H9 (cell line): ENCODE measurements at regions not wholly inside any gene's neighbourhood (a gene's known extent, or its start where the extent isn't known, plus 50 kb on each side); places are given as distances from the start of the nearest gene placed in this dataset.

ENCODE experiments used
- DNase-seq: peaks from one replicate; pipeline ENCODE4 v3.0.0-alpha.2; 2017
- H2AFZ ChIP-seq: one replicate; pipeline ENCODE4 v1.6.1; 2013; ENCODE audit warnings: mild to moderate bottlenecking, low read length, control low read depth, moderate library complexity
- H2AK5ac ChIP-seq: 2 replicates; pipeline ENCODE4 v1.6.1; 2013; ENCODE audit warnings: low read length, control low read depth, mixed read lengths; ENCODE audit not compliant: insufficient read length
- H2BK120ac ChIP-seq: one replicate; pipeline ENCODE4 v1.6.1; 2013; ENCODE audit warnings: low read depth, mild to moderate bottlenecking, low read length, control low read depth, inconsistent platforms; ENCODE audit not compliant: poor library complexity, severe bottlenecking
- H2BK12ac ChIP-seq: 2 replicates; pipeline ENCODE4 v1.6.1; 2013; ENCODE audit warnings: low read length, control low read depth, mixed read lengths, low read depth; ENCODE audit not compliant: insufficient read length
- H2BK15ac ChIP-seq: 2 replicates; pipeline ENCODE4 v1.6.1; 2013; ENCODE audit warnings: low read depth, low read length, control low read depth
- H2BK20ac ChIP-seq: one replicate; pipeline ENCODE4 v1.6.1; 2013; ENCODE audit warnings: low read depth, mild to moderate bottlenecking, low read length, control low read depth, inconsistent platforms; ENCODE audit not compliant: poor library complexity, severe bottlenecking
- H2BK5ac ChIP-seq: 2 replicates; pipeline ENCODE4 v1.6.1; 2013; ENCODE audit warnings: low read length, control low read depth, mixed read lengths; ENCODE audit not compliant: insufficient read length
- H3K14ac ChIP-seq: 2 replicates; pipeline ENCODE4 v1.6.1; 2013; ENCODE audit warnings: low read length, control low read depth; ENCODE audit not compliant: insufficient read depth
- H3K18ac ChIP-seq: 2 replicates; pipeline ENCODE4 v1.6.1; 2013; ENCODE audit warnings: low read depth, mild to moderate bottlenecking, mixed read lengths, low read length, control low read depth; ENCODE audit not compliant: insufficient read length
- H3K23ac ChIP-seq: 2 replicates; pipeline ENCODE4 v1.6.1; 2013; ENCODE audit warnings: low read length, control low read depth, mixed read lengths, low read depth; ENCODE audit not compliant: insufficient read length
- H3K23me2 ChIP-seq: 2 replicates; pipeline ENCODE4 v1.6.1; 2013; ENCODE audit warnings: low read depth, mild to moderate bottlenecking, mixed read lengths, low read length, control low read depth; ENCODE audit not compliant: insufficient read length, poor library complexity, severe bottlenecking
- H3K27ac ChIP-seq: 2 replicates; pipeline ENCODE4 v1.5.1; 2013; ENCODE audit warnings: low read length, control low read depth, mixed read lengths, low read depth; ENCODE audit not compliant: insufficient read length
- H3K27me3 ChIP-seq: 2 replicates; pipeline ENCODE4 v1.6.1; 2013; ENCODE audit warnings: low read length, control low read depth, inconsistent platforms; ENCODE audit not compliant: insufficient read depth
- H3K4ac ChIP-seq: 2 replicates; pipeline ENCODE4 v1.6.1; 2013; ENCODE audit warnings: low read depth, mild to moderate bottlenecking, control low read depth, inconsistent platforms, low read length, moderate library complexity
- H3K4me1 ChIP-seq: 2 replicates; pipeline ENCODE4 v1.6.1; 2013; ENCODE audit warnings: low read length, control low read depth, inconsistent platforms; ENCODE audit not compliant: insufficient read depth
- H3K4me2 ChIP-seq: 2 replicates; pipeline ENCODE4 v1.6.1; 2013; ENCODE audit warnings: low read length, control low read depth, mixed read lengths; ENCODE audit not compliant: insufficient read length, insufficient read depth
- H3K56ac ChIP-seq: 2 replicates; pipeline ENCODE4 v1.6.1; 2013; ENCODE audit warnings: low read depth, mild to moderate bottlenecking, mixed read lengths, low read length, control low read depth; ENCODE audit not compliant: insufficient read length
- H3K79me1 ChIP-seq: 2 replicates; pipeline ENCODE4 v1.6.1; 2013; ENCODE audit warnings: low read depth, mild to moderate bottlenecking, moderate library complexity, low read length, control low read depth, inconsistent platforms; ENCODE audit not compliant: insufficient read depth, poor library complexity, severe bottlenecking
- H3K79me2 ChIP-seq: 2 replicates; pipeline ENCODE4 v1.6.1; 2013; ENCODE audit warnings: low read length, control low read depth, inconsistent platforms; ENCODE audit not compliant: insufficient read depth
- H3K9ac ChIP-seq: 2 replicates; pipeline ENCODE4 v1.6.1; 2013; ENCODE audit warnings: low read length, control low read depth, mixed read lengths; ENCODE audit not compliant: insufficient read length; ENCODE audit errors: extremely low read depth
- H3K9me3 ChIP-seq: one replicate; pipeline ENCODE4 v1.6.1; 2013; ENCODE audit warnings: low read depth, low read length, inconsistent platforms; ENCODE audit not compliant: control insufficient read depth
- H3T11ph ChIP-seq: one replicate; pipeline ENCODE4 v1.6.1; 2013; ENCODE audit warnings: mild to moderate bottlenecking, low read length, control low read depth, inconsistent platforms
- H4K20me1 ChIP-seq: one replicate; pipeline ENCODE4 v1.6.1; 2013; ENCODE audit not compliant: control insufficient read depth, insufficient read length, insufficient read depth
- H4K5ac ChIP-seq: 2 replicates; pipeline ENCODE4 v1.6.1; 2013; ENCODE audit warnings: low read depth, mild to moderate bottlenecking, mixed read lengths, low read length, control low read depth; ENCODE audit not compliant: insufficient read length
- H4K8ac ChIP-seq: replicated peaks from 2 replicates; pipeline ENCODE4 v1.6.1; 2013; ENCODE audit warnings: low read length, control low read depth, mixed read lengths, low read depth; ENCODE audit not compliant: insufficient read length
- H4K91ac ChIP-seq: 2 replicates; pipeline ENCODE4 v1.6.1; 2013; ENCODE audit warnings: low read depth, mild to moderate bottlenecking, moderate library complexity, mixed read lengths, low read length, control low read depth; ENCODE audit not compliant: insufficient read length
- H3K27ac Mint-ChIP-seq, 3 experiments: 2 replicates in 2 of 3; 3 replicates in 1 of 3; pipeline ENCODE4 v1.8.0; 2020 to 2021; ENCODE audit warnings: mixed read lengths in 3 of 3, mild to moderate bottlenecking in 1 of 3, moderate library complexity in 1 of 3
- H3K27me3 Mint-ChIP-seq: 2 replicates; pipeline ENCODE4 v1.8.0; 2021; ENCODE audit warnings: low read depth, mild to moderate bottlenecking, moderate library complexity, mixed read lengths
- H3K36me3 Mint-ChIP-seq, 3 experiments: 2 replicates in 2 of 3; 3 replicates in 1 of 3; pipeline ENCODE4 v1.8.0; 2020 to 2021; ENCODE audit warnings: low read depth in 3 of 3, mixed read lengths in 3 of 3; ENCODE audit not compliant: insufficient read depth in 1 of 3
- H3K4me1 Mint-ChIP-seq, 2 experiments: 2 replicates each; pipeline ENCODE4 v1.8.0; 2020; ENCODE audit warnings: mixed read lengths in 2 of 2
- H3K4me3 Mint-ChIP-seq, 2 experiments: 2 replicates in 1 of 2; 3 replicates in 1 of 2; pipeline ENCODE4 v1.8.0; 2020 to 2021; ENCODE audit warnings: mild to moderate bottlenecking in 2 of 2, mixed read lengths in 2 of 2, moderate library complexity in 1 of 2
- H3K9me3 Mint-ChIP-seq, 2 experiments: 2 replicates in 1 of 2; 3 replicates in 1 of 2; pipeline ENCODE4 v1.8.0; 2020; ENCODE audit warnings: mild to moderate bottlenecking in 2 of 2, mixed read lengths in 2 of 2, moderate library complexity in 1 of 2
- WGBS: extraction: QIAGEN DNeasy Blood & Tissue Kit; methylation state at CpG from one replicate; pipeline ENCODE4 v1.1.7; 2013; ENCODE audit warnings: missing lambda C conversion rate, low lambda C conversion rate, mixed read lengths; ENCODE audit not compliant: insufficient read length; ENCODE audit errors: extremely low coverage; 5-methylcytosine and 5-hydroxymethylcytosine counted together
- TF ChIP-seq, protein P1 (sequence below): fragments of 200-600 bp; sonication (generic); conservative IDR thresholded peaks from 3 replicates; pipeline ENCODE4 v1.8.0; 2021; ENCODE audit warnings: antibody characterized with exemption, mild to moderate bottlenecking

DNA sequence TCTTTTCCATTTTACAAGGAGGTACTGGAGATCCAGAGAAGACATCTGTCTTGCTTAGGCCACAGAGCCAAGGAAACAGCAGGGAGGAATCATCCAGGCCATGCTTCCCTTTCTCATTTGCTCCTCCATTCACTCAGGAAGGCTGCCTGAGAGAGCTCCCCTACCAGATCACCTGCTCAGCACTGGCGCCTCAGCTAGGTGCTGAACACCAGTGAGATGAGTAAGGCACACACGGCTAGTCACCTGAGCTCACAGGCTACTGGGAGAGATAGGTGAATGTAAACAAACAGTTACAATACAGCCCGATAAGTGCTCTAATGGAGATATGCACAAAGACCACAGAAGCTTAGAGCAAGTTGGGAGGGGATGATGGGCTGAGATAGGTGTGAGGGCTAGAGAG, 149.8 kb upstream of the ARHGEF9 start:
- Histone ChIP-seq H3K4ac (no peak overlapping the region), H3K4me1 (no peaks in the 10 kb centered on the region), H2AFZ (no peak overlapping the region), H4K8ac (no peak overlapping the region), H4K5ac (no peak overlapping the region), H3K79me1 (no peaks in the 10 kb centered on the region), H3K9me3 (peaks cover 52% of the 10 kb centered on the region), H3K18ac (no peak overlapping the region), H3K9ac (no peak overlapping the region), H4K20me1 (no peaks in the 10 kb centered on the region), H3K4me2 (no peak overlapping the region), H3K23ac (no peak overlapping the region), H3K27ac (no peak overlapping the region), H2AK5ac (no peak overlapping the region), H3K79me2 (no peaks in the 10 kb centered on the region), H2BK15ac (no peak overlapping the region), H4K91ac (no peak overlapping the region), H3T11ph (no peak overlapping the region), H3K56ac (no peak overlapping the region), H2BK5ac (no peak overlapping the region), H3K23me2 (no peaks in the 10 kb centered on the region), H3K27me3 (no peaks in the 10 kb centered on the region), H2BK20ac (no peak overlapping the region), H2BK12ac (no peak overlapping the region), H2BK120ac (no peak overlapping the region), H3K14ac (no peak overlapping the region)
- H3K9me3 Mint-ChIP-seq: peaks cover 73 to 75% of the 10 kb centered on the region in 2 experiments
- no CpG with 5 or more reads among the region's 3 CpGs for WGBS
- peaks cover 18 to 22% of the 10 kb centered on the region in 2 experiments for H3K4me1 Mint-ChIP-seq
- H3K27ac Mint-ChIP-seq: peak overlapping the region in 2 of 3 experiments; percentile 34 to 54; a peak in 2 of 7 replicates
- H3K4me3 Mint-ChIP-seq: 0 out of 5 replicates have a peak overlapping the region, but pooled peaks of 1 of the 2 experiments have one; percentile 4
- H3K27me3 Mint-ChIP-seq: peaks cover 3% of the 10 kb centered on the region; the same call in 1 of the 2 replicates
- peaks cover 0 to 10% (median 2%) of the 10 kb centered on the region in 3 experiments; a peak in 3 of 7 replicates for H3K36me3 Mint-ChIP-seq
- DNase-seq: peak; percentile 40
- TF ChIP-seq, protein P1, sequence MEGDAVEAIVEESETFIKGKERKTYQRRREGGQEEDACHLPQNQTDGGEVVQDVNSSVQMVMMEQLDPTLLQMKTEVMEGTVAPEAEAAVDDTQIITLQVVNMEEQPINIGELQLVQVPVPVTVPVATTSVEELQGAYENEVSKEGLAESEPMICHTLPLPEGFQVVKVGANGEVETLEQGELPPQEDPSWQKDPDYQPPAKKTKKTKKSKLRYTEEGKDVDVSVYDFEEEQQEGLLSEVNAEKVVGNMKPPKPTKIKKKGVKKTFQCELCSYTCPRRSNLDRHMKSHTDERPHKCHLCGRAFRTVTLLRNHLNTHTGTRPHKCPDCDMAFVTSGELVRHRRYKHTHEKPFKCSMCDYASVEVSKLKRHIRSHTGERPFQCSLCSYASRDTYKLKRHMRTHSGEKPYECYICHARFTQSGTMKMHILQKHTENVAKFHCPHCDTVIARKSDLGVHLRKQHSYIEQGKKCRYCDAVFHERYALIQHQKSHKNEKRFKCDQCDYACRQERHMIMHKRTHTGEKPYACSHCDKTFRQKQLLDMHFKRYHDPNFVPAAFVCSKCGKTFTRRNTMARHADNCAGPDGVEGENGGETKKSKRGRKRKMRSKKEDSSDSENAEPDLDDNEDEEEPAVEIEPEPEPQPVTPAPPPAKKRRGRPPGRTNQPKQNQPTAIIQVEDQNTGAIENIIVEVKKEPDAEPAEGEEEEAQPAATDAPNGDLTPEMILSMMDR: no peak
